ENCODE measurements at regions not wholly inside any gene's neighbourhood (a gene's known extent, or its start where the extent isn't known, plus 50 kb on each side); places are given as distances from the start of the nearest gene placed in this dataset.

GRCh38 chr2:176584333-176584732 lies 315.1 kb downstream of the MTX2 start:
- Histone ChIP-seq H3K27me3 (ENCODE audit: control insufficient read depth, insufficient read depth, low read length) (no peaks in the 10 kb centered on the region), H3K27ac (ENCODE audit: low read depth, low read length) (no peak overlapping the region), H3K4me3 (ENCODE audit: low read depth, low read length) (no peak overlapping the region), H3K9me3 (ENCODE audit: control insufficient read depth, insufficient read depth, low read length) (no peaks in the 10 kb centered on the region)
- no peak for DNase-seq (ENCODE audit: low read depth, low spot score)
- TF ChIP-seq CTCF (IDR thresholded peaks at IDR 0.05; ENCODE audit: low read depth, low read length): no peak
- ChIA-PET CTCF (interaction anchor here (1.1 to 4.0 kb wide), 3 partner anchors 31 to 68 kb away, joined by 3 to 45 read pairs (median 4); no protein-coding TSS in a partner anchor), POLR2A (no interaction called here)

- DNase-seq (ENCODE audit: low read depth, low spot score): no peak
- CTCF ChIA-PET: interaction anchor here (0.8 to 2.5 kb wide), 5 partner anchors 31 to 444 kb away, joined by 3 to 19 read pairs (median 3); no protein-coding TSS in a partner anchor
- POLR2A ChIA-PET: no interaction called here
- no peak for TF ChIP-seq CTCF (IDR thresholded peaks at IDR 0.05; ENCODE audit: low read depth, low read length)
- Histone ChIP-seq H3K27me3 (ENCODE audit: control insufficient read depth, insufficient read depth, low read length) (no peaks in the 10 kb centered on the region), H3K4me3 (ENCODE audit: low read depth, low read length) (no peak overlapping the region), H3K27ac (ENCODE audit: low read depth, low read length) (no peak overlapping the region), H3K9me3 (ENCODE audit: control insufficient read depth, insufficient read depth, low read length) (no peaks in the 10 kb centered on the region)
These were observed 316.0 kb downstream of the MTX2 start for GRCh38 chr2:176585291-176585690.

GRCh38 chr2:176585791-176586190 lies 316.5 kb downstream of the MTX2 start:
- H3K27me3 ChIP-seq (ENCODE audit: control insufficient read depth, insufficient read depth, low read length): no peaks in the 10 kb centered on the region
- POLR2A ChIA-PET: no interaction called here
- no peak overlapping the region for H3K4me3 ChIP-seq (ENCODE audit: low read depth, low read length)
- no peak for DNase-seq (ENCODE audit: low read depth, low spot score)
- CTCF ChIA-PET: interaction anchor here (0.7 to 2.5 kb wide), 6 partner anchors 31 to 459 kb away, joined by 3 to 19 read pairs (median 4); no protein-coding TSS in a partner anchor
- TF ChIP-seq CTCF (IDR thresholded peaks at IDR 0.05; ENCODE audit: low read depth, low read length): no peak
- H3K27ac ChIP-seq (ENCODE audit: low read depth, low read length): no peak overlapping the region
- H3K9me3 ChIP-seq (ENCODE audit: control insufficient read depth, insufficient read depth, low read length): no peaks in the 10 kb centered on the region

- no peaks in the 10 kb centered on the region for H3K9me3 ChIP-seq (ENCODE audit: control insufficient read depth, insufficient read depth, low read length)
- DNase-seq (ENCODE audit: low read depth, low spot score): no peak
- no peak overlapping the region for H3K27ac ChIP-seq (ENCODE audit: low read depth, low read length)
- no peak overlapping the region for H3K4me3 ChIP-seq (ENCODE audit: low read depth, low read length)
- peaks cover 2% of the 10 kb centered on the region for H3K27me3 ChIP-seq (ENCODE audit: control insufficient read depth, insufficient read depth, low read length)
- CTCF ChIA-PET: interaction anchor here (1.0 to 3.0 kb wide), 3 partner anchors 35 to 449 kb away, joined by 3 to 19 read pairs (median 3); no protein-coding TSS in a partner anchor
- POLR2A ChIA-PET: no interaction called here
- no peak for TF ChIP-seq CTCF (IDR thresholded peaks at IDR 0.05; ENCODE audit: low read depth, low read length)
These were observed 320.0 kb downstream of the MTX2 start for GRCh38 chr2:176589287-176589686.

GRCh38 chr2:176589825-176590440 lies 320.7 kb downstream of the MTX2 start:
- Histone ChIP-seq H3K4me3 (ENCODE audit: low read depth, low read length) (no peak overlapping the region), H3K27ac (ENCODE audit: low read depth, low read length) (no peak overlapping the region), H3K27me3 (ENCODE audit: control insufficient read depth, insufficient read depth, low read length) (peaks cover 3% of the 10 kb centered on the region), H3K9me3 (ENCODE audit: control insufficient read depth, insufficient read depth, low read length) (no peaks in the 10 kb centered on the region)
- ChIA-PET POLR2A (no interaction called here), CTCF (interaction anchor here (0.7 to 3.0 kb wide), 6 partner anchors 35 to 559 kb away, joined by 3 to 19 read pairs (median 3); no protein-coding TSS in a partner anchor)
- DNase-seq (ENCODE audit: low read depth, low spot score): no peak
- no peak for TF ChIP-seq CTCF (IDR thresholded peaks at IDR 0.05; ENCODE audit: low read depth, low read length)

All from AG04450 (cell line).